GM21786 (cell line): ENCODE measurements at regions not wholly inside any gene's neighbourhood (a gene's known extent, or its start where the extent isn't known, plus 50 kb on each side); places are given as distances from the start of the nearest gene placed in this dataset.

Experiments used
- ATAC-seq: cut with Tn5 transposase; IDR thresholded peaks from one replicate; pipeline ENCODE4 v1.9.1; 2021; ENCODE audit not compliant: unreplicated experiment

- ATAC-seq = no peak
Measured at GRCh38 chr20:21033817-21034216, 72.3 kb downstream of the LINC00237 start.

GRCh38 chr20:21031666-21032065 lies 74.5 kb downstream of the LINC00237 start:
- ATAC-seq = no peak

GRCh38 chr20:21029341-21029740 lies 76.8 kb downstream of the LINC00237 start:
- no peak for ATAC-seq

GRCh38 chr20:21028921-21029320 lies 77.2 kb downstream of the LINC00237 start:
- no peak for ATAC-seq

DNA sequence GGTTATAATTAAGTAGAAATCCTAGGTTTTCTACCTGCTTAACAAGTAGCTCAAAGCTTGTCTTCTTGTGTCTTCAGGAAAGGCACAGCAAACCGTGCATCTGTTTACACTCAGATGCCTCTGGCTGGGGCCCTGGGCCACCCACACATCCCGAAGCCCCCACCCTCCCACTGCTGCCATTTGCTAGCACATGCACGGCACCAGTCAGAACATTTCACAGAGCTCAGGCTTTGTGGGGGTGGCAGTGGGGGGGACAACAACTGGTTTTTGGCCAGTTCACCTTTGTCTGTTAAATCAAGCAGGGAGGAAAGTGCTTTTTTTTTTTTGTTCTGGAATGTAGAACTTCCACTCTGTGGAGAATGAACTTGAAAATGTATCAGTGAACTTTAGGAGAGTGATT lies 77.7 kb downstream of the LINC00237 start:
- ATAC-seq = no peak

GRCh38 chr20:21027569-21027968 lies 78.6 kb downstream of the LINC00237 start:
- ATAC-seq = no peak

GRCh38 chr20:21026951-21027350 lies 79.2 kb downstream of the LINC00237 start:
- ATAC-seq = no peak

- no peak for ATAC-seq
Measured at GRCh38 chr20:21024420-21024819, 81.7 kb downstream of the LINC00237 start.

- ATAC-seq = no peak
Measured at GRCh38 chr20:21022925-21023324, 83.2 kb downstream of the LINC00237 start.

GRCh38 chr20:21021472-21021790 lies 84.7 kb downstream of the LINC00237 start:
- ATAC-seq = no peak

DNA sequence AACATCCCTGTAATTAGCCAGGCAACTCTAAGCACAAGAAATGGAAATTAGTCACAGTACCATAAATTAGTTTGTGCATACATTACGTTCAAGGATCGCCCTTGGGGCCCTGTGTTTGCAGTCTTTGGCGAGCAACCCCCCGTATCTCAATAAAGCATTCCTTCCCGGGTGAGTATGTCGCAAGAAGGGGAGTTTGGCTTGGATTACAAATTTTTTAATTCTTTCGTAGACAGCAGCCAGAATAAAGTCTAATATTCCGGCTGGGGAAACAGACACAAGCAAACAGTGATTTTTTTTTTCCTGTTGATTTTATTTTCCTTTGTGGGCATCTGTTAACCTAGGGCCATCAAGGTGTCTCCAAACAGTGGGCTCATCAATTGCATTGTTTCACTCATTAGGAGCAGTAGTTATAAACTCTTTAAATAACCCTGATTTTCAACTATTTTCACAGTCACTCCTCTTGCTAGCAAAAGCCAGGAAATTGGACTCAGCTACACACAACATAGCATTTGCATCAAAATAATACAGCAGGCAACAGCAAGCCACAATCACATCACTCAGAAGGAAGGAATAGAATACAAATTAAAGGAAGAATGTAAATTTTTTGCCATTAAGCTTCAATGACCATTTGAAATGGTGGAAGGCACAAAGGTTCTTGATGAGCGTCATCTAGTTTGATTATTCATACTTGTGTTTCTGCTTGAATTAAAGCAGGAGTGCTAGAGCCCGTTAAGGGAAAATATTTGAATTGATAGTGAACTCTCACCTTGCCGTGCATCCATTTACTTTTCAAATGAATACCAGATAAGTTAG lies 85.3 kb downstream of the LINC00237 start:
- ATAC-seq = no peak

- no peak for ATAC-seq
Measured at GRCh38 chr20:21019814-21020658, 86.1 kb downstream of the LINC00237 start.

- ATAC-seq = no peak
Measured at GRCh38 chr20:21019468-21019813, 86.7 kb downstream of the LINC00237 start.

DNA sequence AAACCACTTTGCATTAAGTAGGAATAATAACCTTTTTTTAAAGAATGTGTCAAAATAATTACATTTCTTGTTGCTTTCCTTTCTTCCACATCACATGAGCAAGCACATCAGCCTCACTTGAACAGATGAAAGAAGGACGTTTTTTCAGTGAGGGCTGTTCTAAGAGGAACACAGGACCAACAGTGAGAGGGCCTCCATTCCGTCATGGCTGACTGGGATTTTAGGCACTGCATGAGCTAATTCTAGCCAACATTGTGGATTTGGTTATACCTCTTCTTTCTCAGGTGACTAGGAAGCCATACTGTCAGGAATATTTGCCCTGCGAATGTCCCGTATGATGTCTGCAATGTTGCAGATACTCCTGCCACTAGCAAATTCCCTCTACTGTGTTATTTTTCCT lies 87.6 kb downstream of the LINC00237 start:
- no peak for ATAC-seq

DNA sequence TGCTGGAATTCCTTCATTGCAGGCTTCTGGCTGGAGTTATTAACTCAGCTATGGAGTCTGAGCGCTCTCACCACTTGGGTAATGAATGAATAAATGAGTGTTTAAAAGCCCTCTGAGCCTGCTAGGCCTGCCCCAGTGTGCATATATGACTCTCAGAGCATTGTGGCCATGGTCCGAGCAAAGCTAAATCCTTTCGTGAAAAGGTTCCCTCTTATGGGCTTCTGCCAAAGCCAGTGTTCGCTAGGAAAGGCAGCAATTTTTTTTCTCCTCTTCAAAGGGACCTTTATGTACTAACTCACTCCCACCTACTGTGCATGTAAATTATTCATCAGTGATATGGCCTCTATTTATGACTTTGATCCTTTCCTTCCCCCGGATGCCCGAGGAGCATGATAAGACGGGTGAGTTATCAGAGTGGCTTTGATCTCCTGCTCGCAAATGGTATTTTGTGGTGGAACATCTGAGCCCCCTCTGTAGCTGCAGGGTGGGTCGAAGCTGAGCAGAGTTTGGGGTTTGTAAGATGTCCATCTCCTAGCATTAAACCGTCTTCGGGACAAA lies 88.6 kb downstream of the LINC00237 start:
- ATAC-seq = no peak

GRCh38 chr20:21016751-21017150 lies 89.4 kb downstream of the LINC00237 start:
- no peak for ATAC-seq

GRCh38 chr20:21014528-21014927 lies 91.6 kb downstream of the LINC00237 start:
- ATAC-seq = no peak

- ATAC-seq = no peak
Measured at GRCh38 chr20:21008951-21009350, 97.2 kb downstream of the LINC00237 start.

- ATAC-seq = no peak
Measured at GRCh38 chr20:21006611-21007010, 99.5 kb downstream of the LINC00237 start.

GRCh38 chr20:21004386-21005076 lies 101.6 kb downstream of the LINC00237 start:
- no peak for ATAC-seq

DNA sequence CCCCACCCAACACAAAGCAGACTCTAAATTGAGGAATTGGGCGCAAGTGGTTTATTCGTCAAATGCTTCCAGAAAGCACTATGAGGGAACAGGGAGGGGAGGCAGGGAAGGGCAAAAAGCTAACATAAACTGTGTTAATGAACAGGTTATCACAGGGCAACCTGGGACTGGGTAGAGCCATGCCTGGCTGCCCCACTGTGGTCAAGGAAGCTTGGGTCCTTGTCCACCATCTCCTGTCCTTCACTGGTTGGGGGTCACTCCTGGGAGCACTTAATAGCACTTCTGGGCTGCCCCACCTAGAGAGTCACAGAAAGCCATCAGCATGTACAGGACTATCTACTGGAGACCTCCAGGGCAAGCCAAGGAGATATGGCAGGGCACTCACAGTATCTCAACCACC lies 102.3 kb downstream of the LINC00237 start:
- no peak for ATAC-seq

DNA sequence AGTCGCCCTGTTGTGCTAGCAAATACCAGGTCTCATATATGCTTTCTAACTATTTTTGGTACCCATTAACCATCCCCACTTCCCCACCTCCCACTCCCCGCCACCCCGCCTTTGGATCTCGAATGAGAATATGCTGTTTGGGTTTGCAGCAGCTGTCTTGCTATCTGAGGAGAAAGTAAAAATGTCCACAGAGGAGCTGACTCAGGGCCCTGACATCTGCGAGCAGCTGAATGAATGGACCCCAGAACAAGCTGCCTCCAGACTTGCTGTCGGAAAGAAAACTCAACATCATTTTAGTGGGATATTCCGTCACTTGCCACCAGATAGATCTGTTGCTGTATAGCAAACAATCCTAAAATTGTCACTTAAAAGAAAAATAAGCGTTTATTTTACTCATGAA lies 103.7 kb downstream of the LINC00237 start:
- no peak for ATAC-seq
